ENCODE measurements at regions not wholly inside any gene's neighbourhood (a gene's known extent, or its start where the extent isn't known, plus 50 kb on each side); places are given as distances from the start of the nearest gene placed in this dataset.
"Not testable (repeated sequence)": the region's sequence is repeated elsewhere in the genome, so short reads cannot be mapped to it uniquely, and the experiment has no call there.

DNA sequence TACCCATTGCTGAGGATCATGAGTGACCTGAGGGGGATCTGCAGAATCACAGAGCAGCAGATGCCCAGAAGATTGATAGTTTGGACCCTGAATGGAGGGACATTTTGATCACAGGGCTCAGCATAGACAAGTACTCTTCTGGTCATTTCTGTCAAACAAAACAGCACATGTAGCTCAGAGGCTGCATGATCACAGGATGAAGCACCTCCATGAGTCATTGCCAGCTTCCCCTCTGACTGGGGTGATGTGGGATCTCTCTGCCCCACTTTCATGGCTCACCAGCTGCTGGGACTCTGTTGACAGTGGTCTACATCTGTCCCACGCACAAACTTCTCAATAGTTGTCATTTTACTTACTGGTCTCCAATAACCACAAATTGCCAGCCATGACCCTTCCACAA lies 264.1 kb downstream of the RPIA start:
- H3K4me3 ChIP-seq (ENCODE audit: low read length): no peak overlapping the region
- TF ChIP-seq, protein P1, sequence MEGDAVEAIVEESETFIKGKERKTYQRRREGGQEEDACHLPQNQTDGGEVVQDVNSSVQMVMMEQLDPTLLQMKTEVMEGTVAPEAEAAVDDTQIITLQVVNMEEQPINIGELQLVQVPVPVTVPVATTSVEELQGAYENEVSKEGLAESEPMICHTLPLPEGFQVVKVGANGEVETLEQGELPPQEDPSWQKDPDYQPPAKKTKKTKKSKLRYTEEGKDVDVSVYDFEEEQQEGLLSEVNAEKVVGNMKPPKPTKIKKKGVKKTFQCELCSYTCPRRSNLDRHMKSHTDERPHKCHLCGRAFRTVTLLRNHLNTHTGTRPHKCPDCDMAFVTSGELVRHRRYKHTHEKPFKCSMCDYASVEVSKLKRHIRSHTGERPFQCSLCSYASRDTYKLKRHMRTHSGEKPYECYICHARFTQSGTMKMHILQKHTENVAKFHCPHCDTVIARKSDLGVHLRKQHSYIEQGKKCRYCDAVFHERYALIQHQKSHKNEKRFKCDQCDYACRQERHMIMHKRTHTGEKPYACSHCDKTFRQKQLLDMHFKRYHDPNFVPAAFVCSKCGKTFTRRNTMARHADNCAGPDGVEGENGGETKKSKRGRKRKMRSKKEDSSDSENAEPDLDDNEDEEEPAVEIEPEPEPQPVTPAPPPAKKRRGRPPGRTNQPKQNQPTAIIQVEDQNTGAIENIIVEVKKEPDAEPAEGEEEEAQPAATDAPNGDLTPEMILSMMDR (IDR thresholded peaks at IDR 0.05; ENCODE audit: insufficient read depth, low read depth, low read length, missing control alignments): no peak
- peak; percentile 16 for DNase-seq (ENCODE audit: low read depth)

DNA sequence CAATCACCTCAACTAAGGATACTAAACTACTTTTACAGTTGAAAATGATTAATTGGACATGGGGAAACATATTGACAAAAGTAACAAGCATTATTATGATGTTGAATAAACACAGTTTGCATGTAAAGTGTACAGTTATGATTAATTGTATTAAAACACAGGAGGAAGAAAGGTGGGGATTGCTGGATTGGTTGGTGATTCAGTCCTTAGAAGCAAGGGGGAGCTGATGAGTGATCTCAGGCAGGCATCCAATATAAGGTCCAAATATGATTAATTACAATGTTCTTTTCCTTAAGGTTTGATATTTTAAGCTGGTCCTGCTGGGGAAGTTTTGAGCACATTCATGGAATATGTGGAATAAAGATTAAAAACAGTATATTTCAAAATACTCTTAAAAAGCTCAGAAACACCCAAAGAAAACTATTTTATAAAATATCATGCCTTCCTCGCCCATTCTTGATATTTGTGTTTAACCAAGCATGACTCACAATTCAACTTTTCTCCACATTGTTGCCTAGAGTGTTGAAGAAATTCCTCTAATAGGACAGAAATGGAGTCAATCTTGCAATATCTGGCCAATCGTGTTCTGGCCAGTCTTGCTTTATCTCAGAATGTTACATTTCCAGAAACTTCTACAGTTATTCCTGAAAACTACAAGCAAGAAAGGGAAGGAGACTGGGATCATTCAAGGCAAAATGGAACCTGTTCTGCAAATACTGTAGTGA lies 268.2 kb downstream of the RPIA start:
- DNase-seq (ENCODE audit: low read depth): peak; percentile 42
- TF ChIP-seq, protein P1 (IDR thresholded peaks at IDR 0.05; ENCODE audit: insufficient read depth, low read depth, low read length, missing control alignments): no peak
- H3K4me3 ChIP-seq (ENCODE audit: low read length): no peak overlapping the region

DNA sequence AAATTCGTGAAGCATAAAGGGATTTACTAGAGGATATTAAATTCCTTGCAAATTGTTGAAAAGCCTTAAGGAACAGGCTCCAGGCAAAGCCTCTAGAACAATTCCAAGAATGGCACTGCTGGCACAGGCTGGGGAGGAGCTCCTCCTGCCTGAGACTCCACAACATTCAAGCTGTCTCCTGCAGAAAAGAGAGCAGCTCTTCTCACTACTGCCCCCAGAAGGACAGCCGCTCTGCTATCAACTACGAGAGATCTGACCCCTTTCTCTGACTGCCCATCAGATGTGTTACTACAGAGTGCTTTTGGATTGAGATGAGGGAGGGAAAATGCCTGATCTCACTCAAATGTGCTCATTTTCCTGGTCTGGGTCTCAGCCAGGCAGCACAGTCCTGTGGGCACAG lies 269.9 kb downstream of the RPIA start:
- not testable (repeated sequence) for H3K4me3 ChIP-seq (ENCODE audit: low read length); DNase-seq (ENCODE audit: low read depth)

DNA sequence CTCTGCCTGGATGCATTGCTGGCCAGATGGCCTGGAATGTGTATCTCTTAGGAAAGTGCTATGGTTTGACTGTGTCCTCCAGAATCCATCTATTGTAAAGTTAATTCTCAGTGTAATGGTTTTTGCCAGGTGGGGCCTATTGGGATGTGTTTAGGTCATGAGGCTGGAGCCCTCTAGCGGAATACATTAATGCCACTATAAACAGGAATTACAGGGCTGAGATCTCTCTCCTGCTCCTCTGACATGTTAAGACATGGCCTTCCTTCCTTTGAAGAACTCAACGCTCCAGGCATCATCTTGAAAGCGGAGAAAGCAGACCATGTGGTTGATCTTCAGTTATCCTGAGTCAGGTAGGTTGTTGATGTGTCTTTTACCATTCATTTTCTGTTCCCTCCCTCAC lies 276.4 kb downstream of the RPIA start:
- TF ChIP-seq, protein P1 (IDR thresholded peaks at IDR 0.05; ENCODE audit: insufficient read depth, low read depth, low read length, missing control alignments): peak; percentile 46
- DNase-seq (ENCODE audit: low read depth): peak; percentile 90
- H3K4me3 ChIP-seq (ENCODE audit: low read length): no peak overlapping the region

DNA sequence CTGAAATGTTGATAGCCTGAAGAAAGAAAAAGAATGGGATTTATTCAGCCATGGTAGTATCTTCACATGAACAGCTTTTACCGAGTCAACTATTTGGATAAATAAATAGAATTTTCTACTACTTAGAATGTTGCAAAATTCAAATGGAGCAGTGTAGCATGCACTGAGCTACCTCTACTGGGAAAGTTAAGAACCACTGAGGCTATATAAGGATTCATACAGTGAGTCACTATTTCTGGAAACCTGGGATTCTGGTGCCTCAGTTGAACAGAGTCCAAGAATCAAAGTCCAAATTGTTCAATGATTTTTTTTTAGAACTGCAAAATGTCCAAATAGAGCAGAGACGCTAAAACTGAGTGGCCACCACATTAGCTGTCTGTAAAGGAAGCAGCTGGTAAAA lies 286.5 kb downstream of the RPIA start:
- not testable (repeated sequence) for DNase-seq (ENCODE audit: low read depth); H3K4me3 ChIP-seq (ENCODE audit: low read length)

DNA sequence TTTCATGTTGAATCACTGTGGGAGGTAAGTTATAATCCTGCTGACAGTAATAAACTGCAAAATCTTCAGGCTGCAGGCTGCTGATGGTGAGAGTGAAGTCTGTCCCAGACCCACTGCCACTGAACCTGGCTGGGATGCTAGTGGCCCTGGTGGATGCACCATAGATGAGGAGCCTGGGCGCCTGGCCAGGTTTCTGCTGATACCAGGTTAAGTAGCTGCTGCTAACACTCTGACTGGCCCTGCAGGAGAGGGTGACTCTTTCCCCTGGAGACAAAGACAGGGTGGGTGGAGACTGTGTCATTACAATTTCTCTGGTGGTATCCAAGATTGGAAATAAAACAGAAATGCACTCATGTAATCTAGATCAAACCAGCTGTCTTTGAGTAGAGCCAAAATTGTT lies 287.0 kb downstream of the RPIA start:
- not testable (repeated sequence) for DNase-seq (ENCODE audit: low read depth)

DNA sequence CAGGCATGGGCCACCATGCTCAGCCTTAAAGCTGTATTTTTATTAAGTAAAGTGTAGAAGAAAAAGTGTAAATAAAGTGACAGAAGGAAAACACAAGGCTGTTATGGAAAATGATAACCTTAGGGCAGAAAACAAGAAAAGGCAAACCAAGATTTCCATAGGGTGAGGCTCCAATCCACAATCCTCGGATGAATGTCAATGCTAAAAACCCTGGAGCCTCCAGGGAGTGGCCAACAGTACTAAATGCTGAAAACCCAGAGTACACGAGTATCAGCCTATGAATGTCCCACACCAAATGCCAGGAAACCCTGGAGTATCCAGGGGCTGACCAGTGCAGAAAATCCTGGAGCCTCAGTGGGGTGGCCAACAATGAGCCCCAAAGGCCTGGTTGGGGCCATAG lies 292.6 kb downstream of the RPIA start:
- H3K4me3 ChIP-seq (ENCODE audit: low read length); DNase-seq (ENCODE audit: low read depth): not testable (repeated sequence)

More for the DNA sequence above, 287.0 kb downstream of the RPIA start:
- H3K4me3 ChIP-seq (ENCODE audit: low read length): not testable (repeated sequence)

DNA sequence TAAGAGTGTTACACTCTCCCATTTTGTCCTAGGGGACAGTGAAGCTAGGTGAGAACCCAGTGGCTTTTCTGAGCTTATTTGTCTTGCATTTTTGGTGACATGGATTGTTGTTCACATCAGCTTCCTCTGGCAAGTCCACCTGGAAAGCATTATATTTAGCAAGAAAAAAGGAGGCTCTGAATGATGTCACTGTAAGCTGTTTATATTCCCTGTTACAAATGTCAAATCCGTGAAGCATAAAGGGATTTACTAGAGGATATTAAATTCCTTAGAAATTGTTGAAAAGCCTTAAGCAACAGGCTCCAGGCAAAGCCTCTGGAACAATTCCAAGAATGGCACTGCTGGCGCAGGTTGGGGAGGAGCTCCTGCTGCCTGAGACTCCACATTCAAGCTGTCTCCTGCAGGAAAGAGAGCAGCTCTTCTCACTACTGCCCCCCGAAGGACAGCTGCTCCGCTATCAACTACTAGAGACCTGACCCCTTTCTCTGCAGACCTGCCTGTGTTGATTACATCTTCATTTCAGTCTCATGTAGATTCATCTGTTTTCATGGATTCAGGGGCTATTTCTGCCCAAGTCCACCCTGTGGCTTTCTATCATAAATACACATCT lies 295.4 kb downstream of the RPIA start:
- DNase-seq (ENCODE audit: low read depth): peak; percentile 10
- not testable (repeated sequence) for H3K4me3 ChIP-seq (ENCODE audit: low read length)

DNA sequence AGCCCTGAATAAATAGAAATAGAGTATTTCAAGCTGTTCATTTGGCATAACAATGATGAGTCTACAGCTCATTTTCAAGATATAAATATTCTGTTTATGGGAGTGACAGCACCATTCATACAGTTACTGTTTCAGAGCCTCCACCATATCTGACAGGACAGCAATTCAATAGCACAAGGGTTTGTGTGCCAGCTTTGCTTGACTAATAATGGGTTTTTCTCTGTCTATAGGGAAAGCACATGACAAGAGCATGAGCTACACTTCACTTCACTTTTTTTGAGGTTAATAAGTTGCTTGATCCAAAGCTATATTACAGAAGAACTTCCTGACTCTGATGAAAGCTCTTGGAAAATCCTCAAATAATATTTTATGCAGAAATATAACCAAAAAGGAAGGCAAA lies 297.1 kb downstream of the RPIA start:
- DNase-seq (ENCODE audit: low read depth): not testable (repeated sequence)

DNA sequence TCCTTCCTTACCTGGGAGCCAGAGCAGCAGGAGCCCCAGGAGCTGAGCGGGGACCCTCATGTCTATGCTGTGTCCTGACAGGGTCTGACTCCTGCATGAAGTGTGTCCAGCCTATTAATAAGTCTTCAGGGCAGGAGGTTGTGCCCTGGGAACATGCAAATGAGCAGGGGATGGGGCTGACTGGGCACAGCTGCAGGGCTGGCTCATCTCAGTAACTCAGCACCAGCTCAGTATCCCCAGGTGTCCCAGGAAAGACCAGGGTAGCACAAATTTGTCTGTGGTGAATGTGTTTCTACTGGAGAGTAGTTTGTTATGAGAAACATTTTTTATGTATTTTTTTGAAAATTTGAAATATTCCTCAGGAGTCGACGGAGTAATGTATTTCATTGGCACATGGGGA lies 301.3 kb downstream of the RPIA start:
- H3K4me3 ChIP-seq (ENCODE audit: low read length): not testable (repeated sequence)

More for the DNA sequence above, 297.1 kb downstream of the RPIA start:
- not testable (repeated sequence) for H3K4me3 ChIP-seq (ENCODE audit: low read length)

DNA sequence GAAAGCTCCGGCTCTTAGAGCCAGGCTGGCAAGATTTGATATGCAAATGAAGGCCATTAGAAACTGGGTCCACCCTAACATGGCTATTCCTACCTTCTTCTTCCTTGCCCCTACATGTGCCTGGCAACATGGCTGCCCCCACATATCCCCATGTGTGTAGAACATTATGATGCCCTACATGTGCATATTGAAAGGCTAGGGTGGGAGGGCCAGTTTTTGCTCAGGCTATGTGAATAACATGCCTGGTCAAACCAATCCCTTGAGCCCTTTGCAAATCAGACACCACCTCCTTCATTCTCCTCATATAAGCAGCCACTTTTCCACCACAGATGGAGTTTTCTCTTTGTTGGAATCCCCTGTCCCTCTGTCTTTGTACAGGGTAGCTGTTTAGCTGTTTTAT lies 303.4 kb downstream of the RPIA start:
- DNase-seq (ENCODE audit: low read depth); H3K4me3 ChIP-seq (ENCODE audit: low read length): not testable (repeated sequence)

More for the DNA sequence above, 301.3 kb downstream of the RPIA start:
- DNase-seq (ENCODE audit: low read depth): not testable (repeated sequence)

DNA sequence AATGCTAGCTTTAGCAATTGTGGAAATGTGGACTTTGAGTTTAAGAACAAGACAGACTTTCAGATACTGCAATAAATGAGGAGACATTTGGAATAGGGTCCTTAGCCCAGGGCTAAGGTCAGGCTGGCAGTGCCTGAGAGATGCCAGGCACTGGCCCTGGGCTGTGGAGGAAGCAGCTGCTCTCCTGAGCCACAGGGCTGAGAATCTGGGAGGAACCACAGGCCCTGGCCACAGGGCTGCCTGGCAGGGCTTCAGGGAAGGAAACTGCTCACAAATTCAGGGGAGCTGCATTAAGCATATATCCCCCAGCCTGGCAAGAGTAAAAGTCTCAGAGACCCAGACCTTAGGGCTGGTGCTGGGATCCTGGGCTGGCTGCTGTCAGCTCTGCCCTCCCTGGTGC lies 305.1 kb downstream of the RPIA start:
- H3K4me3 ChIP-seq (ENCODE audit: low read length); DNase-seq (ENCODE audit: low read depth): not testable (repeated sequence)
